ENCODE measurements at regions not wholly inside any gene's neighbourhood (a gene's known extent, or its start where the extent isn't known, plus 50 kb on each side); places are given as distances from the start of the nearest gene placed in this dataset.
"Not testable (repeated sequence)": the region's sequence is repeated elsewhere in the genome, so short reads cannot be mapped to it uniquely, and the experiment has no call there.

DNA sequence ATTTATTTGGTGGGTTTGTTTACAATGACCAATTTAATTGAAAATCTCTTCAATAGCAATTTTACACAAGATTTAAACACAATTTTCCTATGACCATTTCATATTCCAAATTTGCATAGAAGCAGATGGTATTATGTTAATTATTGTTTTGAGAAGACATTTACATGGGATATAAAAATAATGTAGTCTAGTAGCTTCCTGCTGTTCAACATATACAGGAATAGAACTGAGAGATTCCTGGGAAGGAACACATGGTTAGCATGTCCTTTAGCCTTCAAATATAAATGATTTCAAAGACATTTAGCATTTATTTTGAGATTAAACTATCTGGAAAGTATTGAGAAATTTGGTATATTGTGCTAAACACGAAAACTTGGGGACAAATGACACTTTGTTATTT is 129.6 kb downstream of the KCNE4 start:
- ATAC-seq (no peak), DNase-seq (no peak)
- Histone ChIP-seq H3K36me3 (ENCODE audit: low read depth) (no peaks in the 10 kb centered on the region), H3K4me1 (ENCODE audit: low read depth) (no peaks in the 10 kb centered on the region), H3K9me3 (no peaks in the 10 kb centered on the region), H3K4me3 (no peak overlapping the region)
- intact Hi-C loops (cut with DNase I, micrococcal nuclease): no loop called here
- TF ChIP-seq, protein P1, sequence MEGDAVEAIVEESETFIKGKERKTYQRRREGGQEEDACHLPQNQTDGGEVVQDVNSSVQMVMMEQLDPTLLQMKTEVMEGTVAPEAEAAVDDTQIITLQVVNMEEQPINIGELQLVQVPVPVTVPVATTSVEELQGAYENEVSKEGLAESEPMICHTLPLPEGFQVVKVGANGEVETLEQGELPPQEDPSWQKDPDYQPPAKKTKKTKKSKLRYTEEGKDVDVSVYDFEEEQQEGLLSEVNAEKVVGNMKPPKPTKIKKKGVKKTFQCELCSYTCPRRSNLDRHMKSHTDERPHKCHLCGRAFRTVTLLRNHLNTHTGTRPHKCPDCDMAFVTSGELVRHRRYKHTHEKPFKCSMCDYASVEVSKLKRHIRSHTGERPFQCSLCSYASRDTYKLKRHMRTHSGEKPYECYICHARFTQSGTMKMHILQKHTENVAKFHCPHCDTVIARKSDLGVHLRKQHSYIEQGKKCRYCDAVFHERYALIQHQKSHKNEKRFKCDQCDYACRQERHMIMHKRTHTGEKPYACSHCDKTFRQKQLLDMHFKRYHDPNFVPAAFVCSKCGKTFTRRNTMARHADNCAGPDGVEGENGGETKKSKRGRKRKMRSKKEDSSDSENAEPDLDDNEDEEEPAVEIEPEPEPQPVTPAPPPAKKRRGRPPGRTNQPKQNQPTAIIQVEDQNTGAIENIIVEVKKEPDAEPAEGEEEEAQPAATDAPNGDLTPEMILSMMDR (IDR thresholded peaks at IDR 0.05): no peak

DNA sequence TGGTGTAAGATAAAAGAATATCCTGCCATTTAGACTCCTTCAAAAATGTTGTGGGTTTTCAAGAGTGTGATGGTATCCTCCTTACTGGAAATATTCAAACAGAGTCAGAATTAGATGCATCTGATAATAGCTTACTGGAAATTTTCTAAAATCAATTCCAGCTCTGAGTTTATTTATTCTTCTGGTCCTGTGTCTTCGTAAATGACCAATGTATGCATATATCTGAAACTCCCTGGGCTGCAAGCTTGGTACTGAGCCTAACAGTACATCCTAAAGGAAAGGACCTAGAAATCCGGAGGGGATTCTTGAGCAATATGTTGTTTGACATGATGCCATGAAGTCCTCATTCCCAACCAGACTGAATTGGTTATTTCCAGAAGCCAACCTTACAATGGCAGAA is 130.4 kb downstream of the KCNE4 start:
- Histone ChIP-seq H3K4me3 (no peak overlapping the region), H3K9me3 (no peaks in the 10 kb centered on the region), H3K36me3 (ENCODE audit: low read depth) (no peaks in the 10 kb centered on the region), H3K4me1 (ENCODE audit: low read depth) (no peaks in the 10 kb centered on the region)
- no peak for DNase-seq
- intact Hi-C loops (cut with DNase I, micrococcal nuclease): no loop called here
- no peak for ATAC-seq
- TF ChIP-seq, protein P1 (IDR thresholded peaks at IDR 0.05): no peak

- ATAC-seq (no peak), DNase-seq (no peak)
- no peaks in the 10 kb centered on the region for H3K36me3 ChIP-seq (ENCODE audit: low read depth)
- no peaks in the 10 kb centered on the region for H3K9me3 ChIP-seq
- no peaks in the 10 kb centered on the region for H3K4me1 ChIP-seq (ENCODE audit: low read depth)
- intact Hi-C loops (cut with DNase I, micrococcal nuclease): no loop called here
- TF ChIP-seq, protein P1 (IDR thresholded peaks at IDR 0.05): no peak
- H3K4me3 ChIP-seq: no peak overlapping the region
Measured at GRCh38 chr2:223185638-223186037, 133.6 kb downstream of the KCNE4 start.

- Histone ChIP-seq H3K36me3 (ENCODE audit: low read depth) (no peaks in the 10 kb centered on the region), H3K9me3 (no peaks in the 10 kb centered on the region), H3K4me1 (ENCODE audit: low read depth) (no peaks in the 10 kb centered on the region), H3K4me3 (no peak overlapping the region)
- TF ChIP-seq, protein P1 (IDR thresholded peaks at IDR 0.05): no peak
- ATAC-seq (no peak), DNase-seq (no peak)
- intact Hi-C loops (cut with DNase I, micrococcal nuclease): no loop called here
Measured at GRCh38 chr2:223187256-223187655, 135.3 kb downstream of the KCNE4 start.

- intact Hi-C loops (cut with DNase I, micrococcal nuclease); DNase-seq; H3K9me3 ChIP-seq; H3K36me3 ChIP-seq (ENCODE audit: low read depth); H3K4me3 ChIP-seq; H3K4me1 ChIP-seq (ENCODE audit: low read depth); ATAC-seq: not testable (repeated sequence)
Measured at GRCh38 chr2:223190561-223191206, 138.7 kb downstream of the KCNE4 start.

DNA sequence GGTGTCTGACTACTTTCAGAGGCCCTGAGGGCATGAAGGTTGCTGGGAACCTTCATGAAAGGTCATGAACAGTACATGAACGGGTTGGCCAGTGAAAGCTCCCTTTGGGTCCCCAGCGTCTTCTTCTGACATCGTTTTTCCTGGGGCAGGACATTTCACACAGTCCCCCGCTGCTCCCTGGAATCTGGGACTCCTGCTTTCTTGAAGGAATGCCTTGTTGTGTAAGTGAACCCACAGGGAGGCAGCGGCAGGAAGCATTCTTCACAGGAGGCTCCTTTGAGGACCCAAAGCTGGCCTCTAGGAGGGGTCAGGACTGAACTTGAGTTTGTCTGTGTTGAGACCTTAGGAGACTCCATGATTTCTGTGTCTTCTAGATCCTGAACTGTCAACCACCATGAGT is 144.3 kb downstream of the KCNE4 start:
- Histone ChIP-seq H3K4me1 (ENCODE audit: low read depth) (no peaks in the 10 kb centered on the region), H3K9me3 (no peaks in the 10 kb centered on the region), H3K36me3 (ENCODE audit: low read depth) (no peaks in the 10 kb centered on the region), H3K4me3 (no peak overlapping the region)
- ATAC-seq: no peak
- DNase-seq: no peak
- intact Hi-C loops (cut with DNase I, micrococcal nuclease): no loop called here
- TF ChIP-seq, protein P1 (IDR thresholded peaks at IDR 0.05): no peak
